ENCODE measurements at regions not wholly inside any gene's neighbourhood (a gene's known extent, or its start where the extent isn't known, plus 50 kb on each side); places are given as distances from the start of the nearest gene placed in this dataset.
"Not testable (repeated sequence)": the region's sequence is repeated elsewhere in the genome, so short reads cannot be mapped to it uniquely, and the experiment has no call there.

- peaks cover 17% of the 10 kb centered on the region for H3K9me3 Mint-ChIP-seq
- no peak overlapping the region for H3K4me3 Mint-ChIP-seq
- H3K4me1 Mint-ChIP-seq (ENCODE audit: low read depth) = no peaks in the 10 kb centered on the region
- DNase-seq = no peak
- H3K36me3 Mint-ChIP-seq (ENCODE audit: insufficient read depth) = no peaks in the 10 kb centered on the region
- peaks cover 3% of the 10 kb centered on the region for H3K27me3 Mint-ChIP-seq (ENCODE audit: low read depth)
- no peak for ATAC-seq
These were observed 828.3 kb upstream of the EEF2KMT start for GRCh38 chr16:5925850-5926249.

- DNase-seq (no peak), ATAC-seq (no peak)
- H3K27me3 Mint-ChIP-seq (ENCODE audit: low read depth) = peaks cover 2% of the 10 kb centered on the region
- H3K4me3 Mint-ChIP-seq = no peak overlapping the region
- H3K4me1 Mint-ChIP-seq (ENCODE audit: low read depth) = no peaks in the 10 kb centered on the region
- H3K36me3 Mint-ChIP-seq (ENCODE audit: insufficient read depth) = no peaks in the 10 kb centered on the region
- peaks cover 14% of the 10 kb centered on the region for H3K9me3 Mint-ChIP-seq
These were observed 825.1 kb upstream of the EEF2KMT start for GRCh38 chr16:5922686-5923085.

GRCh38 chr16:5918567-5919130 lies 821.1 kb upstream of the EEF2KMT start:
- Mint-ChIP-seq H3K4me3 (no peak overlapping the region), H3K36me3 (ENCODE audit: insufficient read depth) (no peaks in the 10 kb centered on the region), H3K27me3 (ENCODE audit: low read depth) (no peaks in the 10 kb centered on the region), H3K9me3 (peaks cover 18% of the 10 kb centered on the region), H3K4me1 (ENCODE audit: low read depth) (no peaks in the 10 kb centered on the region)
- DNase-seq (no peak), ATAC-seq (no peak)

DNA sequence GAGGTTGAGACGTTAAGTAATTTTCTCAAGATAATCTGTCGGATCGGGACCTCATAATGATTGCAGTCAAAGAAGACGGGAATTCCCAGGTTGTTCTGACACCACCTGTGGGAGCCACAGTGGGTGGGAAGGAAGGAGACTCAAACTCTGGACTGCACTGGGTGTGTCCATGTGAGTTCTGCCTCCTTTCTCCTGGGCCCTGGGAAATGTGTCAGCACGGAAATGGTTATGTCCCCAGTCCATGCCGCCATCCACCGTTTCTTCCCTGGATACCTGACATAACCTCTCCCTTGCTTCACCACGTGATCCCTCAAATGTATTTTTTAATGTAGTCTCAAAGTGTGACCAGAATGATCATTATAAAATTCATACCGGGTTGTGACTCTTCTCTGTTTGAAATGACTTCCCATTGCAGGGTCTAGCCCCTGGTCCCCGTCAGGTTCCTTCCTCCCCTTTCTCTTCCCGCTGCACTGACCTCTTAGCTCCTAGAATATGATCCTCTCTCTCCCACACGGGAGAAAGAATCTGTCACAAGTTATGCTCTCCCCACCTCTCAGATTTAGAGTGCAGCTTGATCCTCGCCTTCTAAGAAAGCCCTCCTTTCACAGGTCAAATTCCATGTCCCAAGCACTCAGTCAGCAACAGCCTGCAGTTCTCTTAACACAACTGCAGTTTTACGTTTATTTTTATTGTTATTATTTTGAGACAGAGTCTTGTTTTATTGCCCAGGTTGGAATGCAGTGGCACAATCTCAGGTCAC lies 820.0 kb upstream of the EEF2KMT start:
- H3K9me3 Mint-ChIP-seq = peaks cover 18% of the 10 kb centered on the region
- DNase-seq = no peak
- H3K27me3 Mint-ChIP-seq (ENCODE audit: low read depth) = no peaks in the 10 kb centered on the region
- no peaks in the 10 kb centered on the region for H3K36me3 Mint-ChIP-seq (ENCODE audit: insufficient read depth)
- no peak overlapping the region for H3K4me3 Mint-ChIP-seq
- ATAC-seq = no peak
- H3K4me1 Mint-ChIP-seq (ENCODE audit: low read depth) = no peaks in the 10 kb centered on the region

GRCh38 chr16:5916711-5917191 lies 819.2 kb upstream of the EEF2KMT start:
- no peak for ATAC-seq
- no peaks in the 10 kb centered on the region for H3K4me1 Mint-ChIP-seq (ENCODE audit: low read depth)
- no peaks in the 10 kb centered on the region for H3K36me3 Mint-ChIP-seq (ENCODE audit: insufficient read depth)
- H3K9me3 Mint-ChIP-seq = peaks cover 22% of the 10 kb centered on the region
- H3K4me3 Mint-ChIP-seq = no peak overlapping the region
- H3K27me3 Mint-ChIP-seq (ENCODE audit: low read depth) = peaks cover 1% of the 10 kb centered on the region
- no peak for DNase-seq

DNA sequence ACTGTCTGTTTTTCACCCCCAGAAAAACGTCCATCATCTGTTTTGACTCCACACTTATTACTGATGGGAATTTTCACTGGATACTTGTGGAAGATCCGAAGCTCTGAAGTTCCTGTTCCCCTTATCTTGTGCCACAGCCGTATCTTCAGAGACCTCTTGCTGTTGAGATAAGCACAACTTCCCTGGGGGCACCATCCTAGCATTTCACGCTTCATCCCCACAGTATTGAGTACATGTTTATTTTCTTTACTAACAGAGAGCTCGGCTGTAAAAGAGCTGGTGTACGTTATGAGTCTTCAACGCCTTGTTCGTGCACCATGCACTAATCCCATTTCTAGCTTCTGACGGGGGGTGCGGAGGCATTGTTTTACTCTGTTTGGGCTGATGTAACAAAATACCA lies 813.6 kb upstream of the EEF2KMT start:
- Mint-ChIP-seq H3K4me3 (no peak overlapping the region), H3K4me1 (ENCODE audit: low read depth) (no peaks in the 10 kb centered on the region), H3K36me3 (ENCODE audit: insufficient read depth) (no peaks in the 10 kb centered on the region), H3K9me3 (peaks cover 8% of the 10 kb centered on the region), H3K27me3 (ENCODE audit: low read depth) (peaks cover 1% of the 10 kb centered on the region)
- ATAC-seq = no peak
- no peak for DNase-seq

GRCh38 chr16:5909556-5909955 lies 812.0 kb upstream of the EEF2KMT start:
- not testable (repeated sequence) for H3K4me1 Mint-ChIP-seq (ENCODE audit: low read depth); ATAC-seq; H3K9me3 Mint-ChIP-seq; H3K4me3 Mint-ChIP-seq; H3K27me3 Mint-ChIP-seq (ENCODE audit: low read depth); H3K36me3 Mint-ChIP-seq (ENCODE audit: insufficient read depth); DNase-seq

- Mint-ChIP-seq H3K36me3 (ENCODE audit: insufficient read depth) (no peaks in the 10 kb centered on the region), H3K4me1 (ENCODE audit: low read depth) (no peaks in the 10 kb centered on the region), H3K27me3 (ENCODE audit: low read depth) (peaks cover 1% of the 10 kb centered on the region), H3K9me3 (peaks cover 4% of the 10 kb centered on the region), H3K4me3 (no peak overlapping the region)
- no peak for DNase-seq
- ATAC-seq = no peak
These were observed 809.9 kb upstream of the EEF2KMT start for GRCh38 chr16:5907544-5907943.

- H3K4me1 Mint-ChIP-seq (ENCODE audit: low read depth) = no peaks in the 10 kb centered on the region
- H3K9me3 Mint-ChIP-seq = no peaks in the 10 kb centered on the region
- H3K4me3 Mint-ChIP-seq = no peak overlapping the region
- H3K36me3 Mint-ChIP-seq (ENCODE audit: insufficient read depth) = no peaks in the 10 kb centered on the region
- ATAC-seq = no peak
- no peaks in the 10 kb centered on the region for H3K27me3 Mint-ChIP-seq (ENCODE audit: low read depth)
- DNase-seq = no peak
These were observed 808.8 kb upstream of the EEF2KMT start for GRCh38 chr16:5906351-5906750.

DNA sequence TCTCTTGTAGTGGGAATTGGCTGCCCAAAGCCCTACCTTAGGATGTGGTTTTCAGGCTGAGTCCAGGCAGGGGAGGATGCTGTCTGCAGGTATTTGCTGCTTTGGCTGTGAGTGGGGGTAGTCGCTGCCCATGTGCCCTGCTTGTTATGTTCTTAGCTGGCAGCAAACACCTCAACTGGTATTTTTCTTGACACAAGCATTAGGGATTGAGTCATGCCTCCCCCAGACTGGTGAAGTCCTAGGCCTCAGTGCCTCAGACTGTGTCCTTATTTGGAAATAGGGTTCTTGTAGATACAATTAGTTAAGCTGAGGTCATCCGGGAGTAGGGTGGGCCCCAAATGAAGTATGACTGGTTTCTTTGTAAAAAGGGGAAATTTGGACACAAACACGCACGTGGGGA lies 808.3 kb upstream of the EEF2KMT start:
- DNase-seq = no peak
- no peaks in the 10 kb centered on the region for H3K36me3 Mint-ChIP-seq (ENCODE audit: insufficient read depth)
- no peaks in the 10 kb centered on the region for H3K9me3 Mint-ChIP-seq
- no peaks in the 10 kb centered on the region for H3K27me3 Mint-ChIP-seq (ENCODE audit: low read depth)
- H3K4me3 Mint-ChIP-seq = no peak overlapping the region
- no peaks in the 10 kb centered on the region for H3K4me1 Mint-ChIP-seq (ENCODE audit: low read depth)
- no peak for ATAC-seq

GRCh38 chr16:5903832-5904231 lies 806.2 kb upstream of the EEF2KMT start:
- Mint-ChIP-seq H3K4me1 (ENCODE audit: low read depth) (no peaks in the 10 kb centered on the region), H3K27me3 (ENCODE audit: low read depth) (no peaks in the 10 kb centered on the region), H3K36me3 (ENCODE audit: insufficient read depth) (no peaks in the 10 kb centered on the region), H3K9me3 (peaks cover 11% of the 10 kb centered on the region), H3K4me3 (no peak overlapping the region)
- DNase-seq = no peak
- no peak for ATAC-seq

DNA sequence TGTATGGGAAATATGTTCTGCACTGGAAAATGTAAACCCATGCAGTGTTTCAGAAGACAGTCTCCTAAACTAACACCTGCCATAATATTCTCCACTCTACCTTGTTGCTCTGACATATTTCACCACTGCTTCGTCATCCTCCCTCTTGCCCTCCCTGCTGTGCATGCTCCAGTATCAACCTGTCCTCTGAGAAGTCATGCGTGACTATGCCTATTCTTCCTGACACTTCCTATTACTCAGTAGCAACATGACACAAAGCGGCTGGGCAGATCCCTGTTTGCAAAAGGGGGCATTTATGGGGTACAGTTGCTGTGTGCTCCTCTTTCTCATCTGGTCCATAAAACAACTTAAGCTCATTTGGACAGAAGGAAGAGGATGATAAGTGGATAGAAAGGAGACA lies 805.6 kb upstream of the EEF2KMT start:
- H3K27me3 Mint-ChIP-seq (ENCODE audit: low read depth) = no peaks in the 10 kb centered on the region
- ATAC-seq = no peak
- H3K9me3 Mint-ChIP-seq = peaks cover 11% of the 10 kb centered on the region
- H3K36me3 Mint-ChIP-seq (ENCODE audit: insufficient read depth) = no peaks in the 10 kb centered on the region
- no peak overlapping the region for H3K4me3 Mint-ChIP-seq
- no peak for DNase-seq
- H3K4me1 Mint-ChIP-seq (ENCODE audit: low read depth) = no peaks in the 10 kb centered on the region

- DNase-seq = no peak
- H3K4me3 Mint-ChIP-seq = no peak overlapping the region
- H3K4me1 Mint-ChIP-seq (ENCODE audit: low read depth) = no peaks in the 10 kb centered on the region
- no peak for ATAC-seq
- no peaks in the 10 kb centered on the region for H3K27me3 Mint-ChIP-seq (ENCODE audit: low read depth)
- no peaks in the 10 kb centered on the region for H3K36me3 Mint-ChIP-seq (ENCODE audit: insufficient read depth)
- peaks cover 18% of the 10 kb centered on the region for H3K9me3 Mint-ChIP-seq
These were observed 802.5 kb upstream of the EEF2KMT start for GRCh38 chr16:5900046-5900445.

DNA sequence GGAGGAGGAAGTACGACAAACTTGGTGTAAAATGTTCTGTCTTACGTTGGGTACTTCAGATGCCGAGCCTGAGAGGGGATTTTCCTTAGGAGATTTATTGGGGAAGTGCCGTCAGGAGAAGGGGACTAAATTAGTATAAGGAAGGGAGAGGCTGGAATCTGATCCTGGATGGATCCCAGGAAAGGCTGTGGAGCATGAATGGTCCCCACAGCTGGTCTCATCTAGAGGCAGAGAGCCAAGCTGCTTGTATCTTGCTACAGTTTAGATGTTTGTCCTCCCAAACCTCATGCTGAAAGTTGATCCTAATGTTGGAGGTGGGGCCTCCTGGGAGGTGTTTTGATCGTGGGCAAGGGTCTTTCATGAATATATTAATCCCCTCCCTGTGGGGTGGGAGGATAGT lies 798.4 kb upstream of the EEF2KMT start:
- Mint-ChIP-seq H3K9me3 (peaks cover 18% of the 10 kb centered on the region), H3K4me3 (no peak overlapping the region), H3K36me3 (ENCODE audit: insufficient read depth) (no peaks in the 10 kb centered on the region), H3K4me1 (ENCODE audit: low read depth) (no peaks in the 10 kb centered on the region), H3K27me3 (ENCODE audit: low read depth) (no peaks in the 10 kb centered on the region)
- DNase-seq (no peak), ATAC-seq (no peak)

- H3K9me3 Mint-ChIP-seq = peaks cover 15% of the 10 kb centered on the region
- no peak for DNase-seq
These were observed 797.5 kb upstream of the EEF2KMT start for GRCh38 chr16:5895137-5895536.

More at GRCh38 chr16:5895137-5895536, 797.5 kb upstream of the EEF2KMT start:
- no peaks in the 10 kb centered on the region for H3K36me3 Mint-ChIP-seq (ENCODE audit: insufficient read depth)
- no peak overlapping the region for H3K4me3 Mint-ChIP-seq
- ATAC-seq = no peak
- H3K27me3 Mint-ChIP-seq (ENCODE audit: low read depth) = no peaks in the 10 kb centered on the region
- no peaks in the 10 kb centered on the region for H3K4me1 Mint-ChIP-seq (ENCODE audit: low read depth)
